Motor neuron (in vitro differentiated cells): ENCODE measurements at regions not wholly inside any gene's neighbourhood (a gene's known extent, or its start where the extent isn't known, plus 50 kb on each side); places are given as distances from the start of the nearest gene placed in this dataset.

ENCODE experiments used
- ATAC-seq, 8 experiments: fragments of 200-7000 bp; cut with Tn5 transposase; replicated peaks in 6 of 8; 2 replicates each; pipeline ENCODE4 v1.8.0; 2021; ENCODE audit warnings: mild to moderate bottlenecking in 8 of 8, moderate library complexity in 8 of 8
- H3K27ac ChIP-seq, 2 donors: fragments of 250-450 bp; sonication (Bioruptor Pico); 2 replicates each; pipeline ENCODE4 v1.9.0; 2021; ENCODE audit warnings: antibody characterized with exemption in 2 of 2, mild to moderate bottlenecking in 2 of 2, moderate library complexity in 1 of 2
- H3K4me1 ChIP-seq, 2 donors: fragments of 250-450 bp; sonication (Bioruptor Pico); replicated peaks in 1 of 2; 2 replicates each; pipeline ENCODE4 v1.6.1; 2021; ENCODE audit warnings: antibody characterized with exemption in 2 of 2, mild to moderate bottlenecking in 2 of 2, moderate library complexity in 1 of 2
- H3K4me3 ChIP-seq, 5 donors: fragments of 250-450 bp; sonication (Bioruptor Pico); 2 replicates each; pipeline ENCODE4 v1.9.0; 2021; ENCODE audit warnings: antibody characterized with exemption in 5 of 5, mild to moderate bottlenecking in 5 of 5, moderate library complexity in 4 of 5
- WGBS, 10 experiments: fragments of 450-650 bp; shearing (Covaris generic); methylation state at CpG; one replicate each; pipeline ENCODE4 v1.0.0; 2022; 5-methylcytosine and 5-hydroxymethylcytosine counted together
- in situ Hi-C, 9 experiments: fragments of 400-800 bp; cut with MboI; loops; one replicate each; pipeline ENCODE4 v1.15.0; 2021; ENCODE audit warnings: low sequenced_read_pairs in 9 of 9, low pct_unique_long_range_greater_than_20kb in 2 of 9; ENCODE audit not compliant: unreplicated experiment in 9 of 9

GRCh38 chr3:66754613-66755012 is 243.5 kb upstream of the KBTBD8 start:
- 38 to 100% (median 82%) methylated on average over 1 to 7 of the region's 7 CpGs for WGBS, 10 experiments
- in situ Hi-C loops: no loop called here
- peaks cover 0 to 2% of the 10 kb centered on the region in 2 donors for H3K4me1 ChIP-seq
- ATAC-seq: no peak
- no peak overlapping the region for H3K27ac ChIP-seq
- no peak overlapping the region for H3K4me3 ChIP-seq

GRCh38 chr3:66755924-66756323 is 242.2 kb upstream of the KBTBD8 start:
- Histone ChIP-seq H3K4me3 (no peak overlapping the region), H3K4me1 (peaks cover 0 to 2% of the 10 kb centered on the region in 2 donors), H3K27ac (no peak overlapping the region)
- in situ Hi-C loops: no loop called here
- WGBS, 10 experiments: 50 to 100% (median 89%) methylated on average over 1 to 6 of the region's 6 CpGs
- ATAC-seq: no peak

- WGBS, 10 experiments: 41 to 95% (median 87%) methylated on average over 3 to 8 of the region's 8 CpGs; no CpG with 5 or more reads in 1 of the 10 experiments
- no peak overlapping the region for H3K27ac ChIP-seq
- H3K4me3 ChIP-seq: no peak overlapping the region
- no peaks in the 10 kb centered on the region for H3K4me1 ChIP-seq
- in situ Hi-C loops: no loop called here
- ATAC-seq: no peak
Measured at GRCh38 chr3:66756468-66757036, 241.6 kb upstream of the KBTBD8 start.

GRCh38 chr3:66761093-66761780 is 236.9 kb upstream of the KBTBD8 start:
- WGBS, 10 experiments: 64 to 96% (median 87%) methylated on average over 3 to 9 of the region's 9 CpGs
- H3K4me1 ChIP-seq: no peaks in the 10 kb centered on the region
- in situ Hi-C loops: no loop called here
- no peak overlapping the region for H3K27ac ChIP-seq
- no peak overlapping the region for H3K4me3 ChIP-seq
- no peak for ATAC-seq

- peak in 3 of 8 experiments; percentile 58 to 79 (median 74) for ATAC-seq
- no peak overlapping the region for H3K27ac ChIP-seq
- WGBS, 10 experiments: 0 to 88% (median 60%) methylated on average over 1 to 6 of the region's 6 CpGs; no CpG with 5 or more reads in 1 of the 10 experiments
- in situ Hi-C loops: no loop called here
- no peak overlapping the region for H3K4me3 ChIP-seq
- H3K4me1 ChIP-seq: no peaks in the 10 kb centered on the region
Measured at GRCh38 chr3:66762916-66763693, 235.0 kb upstream of the KBTBD8 start.

GRCh38 chr3:66778107-66778506 is 220.0 kb upstream of the KBTBD8 start:
- WGBS, 10 experiments: 41 to 100% (median 75%) methylated on average over 1 to 5 of the region's 5 CpGs
- Histone ChIP-seq H3K4me1 (no peaks in the 10 kb centered on the region), H3K4me3 (no peak overlapping the region), H3K27ac (no peak overlapping the region)
- in situ Hi-C loops: no loop called here
- ATAC-seq: no peak

GRCh38 chr3:66778777-66779176 is 219.3 kb upstream of the KBTBD8 start:
- WGBS, 10 experiments: 82 to 100% (median 96%) methylated on average over 1 to 2 of the region's 3 CpGs; no CpG with 5 or more reads in 6 of the 10 experiments
- in situ Hi-C loops: no loop called here
- Histone ChIP-seq H3K4me1 (no peaks in the 10 kb centered on the region), H3K4me3 (no peak overlapping the region), H3K27ac (no peak overlapping the region)
- ATAC-seq: no peak

GRCh38 chr3:66785191-66785909 is 212.8 kb upstream of the KBTBD8 start:
- WGBS, 10 experiments: 19 to 100% (median 87%) methylated on average over 1 to 6 of the region's 6 CpGs; no CpG with 5 or more reads in 1 of the 10 experiments
- H3K27ac ChIP-seq: no peak overlapping the region
- H3K4me3 ChIP-seq: no peak overlapping the region
- peaks cover 11 to 14% of the 10 kb centered on the region in 2 donors for H3K4me1 ChIP-seq
- in situ Hi-C loops: no loop called here
- no peak for ATAC-seq

- ATAC-seq: peak in 7 of 8 experiments; percentile 61 to 98 (median 95)
- H3K4me1 ChIP-seq: peaks cover 11 to 22% of the 10 kb centered on the region in 2 donors
- in situ Hi-C loops: no loop called here
- WGBS, 10 experiments: 17 to 67% (median 39%) methylated on average over 1 to 5 of the region's 5 CpGs; no CpG with 5 or more reads in 5 of the 10 experiments
- H3K27ac ChIP-seq: peak overlapping the region in 1 of 2 donors; percentile 32
- H3K4me3 ChIP-seq: no peak overlapping the region
Measured at GRCh38 chr3:66789580-66790237, 208.4 kb upstream of the KBTBD8 start.

GRCh38 chr3:66792086-66792485 is 206.0 kb upstream of the KBTBD8 start:
- ATAC-seq: no peak
- H3K4me3 ChIP-seq: no peak overlapping the region
- H3K27ac ChIP-seq: no peak overlapping the region
- peaks cover 11 to 22% of the 10 kb centered on the region in 2 donors for H3K4me1 ChIP-seq
- in situ Hi-C loops: no loop called here

- in situ Hi-C loops: no loop called here
- no peak overlapping the region for H3K27ac ChIP-seq
- peaks cover 3 to 8% of the 10 kb centered on the region in 2 donors for H3K4me1 ChIP-seq
- no peak overlapping the region for H3K4me3 ChIP-seq
- 0 to 94% (median 50%) methylated on average over 1 to 3 of the region's 4 CpGs; no CpG with 5 or more reads in 2 of the 10 experiments for WGBS, 10 experiments
- no peak for ATAC-seq
Measured at GRCh38 chr3:66795365-66795764, 202.7 kb upstream of the KBTBD8 start.

- H3K4me3 ChIP-seq: no peak overlapping the region
- H3K4me1 ChIP-seq: peaks cover 3 to 7% of the 10 kb centered on the region in 2 donors
- no peak overlapping the region for H3K27ac ChIP-seq
- in situ Hi-C loops: no loop called here
- WGBS, 10 experiments: 80 to 100% (median 100%) methylated on average over 1 of the region's 1 CpG; no CpG with 5 or more reads in 2 of the 10 experiments
- no peak for ATAC-seq
Measured at GRCh38 chr3:66796343-66796742, 201.8 kb upstream of the KBTBD8 start.
